Keratinocyte (primary cell): ENCODE measurements at regions not wholly inside any gene's neighbourhood (a gene's known extent, or its start where the extent isn't known, plus 50 kb on each side); places are given as distances from the start of the nearest gene placed in this dataset.

Experiments
- CTCF ChIP-seq, 3 experiments: IDR thresholded peaks in 1 of 3; conservative IDR thresholded peaks in 1 of 3; optimal IDR thresholded peaks in 1 of 3; 2 replicates in 2 of 3; 3 replicates in 1 of 3; pipeline versions ENCODE3 to v1.5.1; 2011; ENCODE audit warnings: low read length in 3 of 3, mild to moderate bottlenecking in 3 of 3, moderate library complexity in 2 of 3, control low read depth in 1 of 3, inconsistent platforms in 1 of 3; ENCODE audit not compliant: insufficient read depth in 2 of 3; ENCODE audit errors: extremely low read depth in 1 of 3
- EZH2 ChIP-seq: IDR thresholded peaks from one replicate; pipeline ENCODE4 v1.6.1; 2012; ENCODE audit warnings: inconsistent platforms, mild to moderate bottlenecking, low read length, moderate library complexity

- TF ChIP-seq CTCF (optimal IDR thresholded peaks at IDR 0.05 in 1 of 3, IDR thresholded peaks at IDR 0.05 in 1 of 3, conservative IDR thresholded peaks at IDR 0.05 in 1 of 3; ENCODE audit: extremely low read depth in 1 of 3, insufficient read depth in 2 of 3, low read length in 3 of 3) (no peak), EZH2 (no peak)
These were observed 323.1 kb upstream of the FBXO33 start for GRCh38 chr14:39755269-39755878.
